ENCODE measurements at regions not wholly inside any gene's neighbourhood (a gene's known extent, or its start where the extent isn't known, plus 50 kb on each side); places are given as distances from the start of the nearest gene placed in this dataset.

GRCh38 chr5:163631856-163632255, 126.4 kb downstream of the MAT2B start:
- TF ChIP-seq CTCF (IDR thresholded peaks at IDR 0.05; ENCODE audit: poor library complexity) (no peak), EZH2phosphoT487 (IDR thresholded peaks at IDR 0.05; ENCODE audit: low read depth, severe bottlenecking, unreplicated experiment) (no peak)

Data from hepatocyte (in vitro differentiated cells).